GM19395 (cell line): ENCODE measurements at regions not wholly inside any gene's neighbourhood (a gene's known extent, or its start where the extent isn't known, plus 50 kb on each side); places are given as distances from the start of the nearest gene placed in this dataset.

Experiments
- ATAC-seq: cut with Tn5 transposase; IDR thresholded peaks from one replicate; pipeline ENCODE4 v1.9.1; 2021; ENCODE audit warnings: mild to moderate bottlenecking, moderate library complexity; ENCODE audit not compliant: unreplicated experiment

DNA sequence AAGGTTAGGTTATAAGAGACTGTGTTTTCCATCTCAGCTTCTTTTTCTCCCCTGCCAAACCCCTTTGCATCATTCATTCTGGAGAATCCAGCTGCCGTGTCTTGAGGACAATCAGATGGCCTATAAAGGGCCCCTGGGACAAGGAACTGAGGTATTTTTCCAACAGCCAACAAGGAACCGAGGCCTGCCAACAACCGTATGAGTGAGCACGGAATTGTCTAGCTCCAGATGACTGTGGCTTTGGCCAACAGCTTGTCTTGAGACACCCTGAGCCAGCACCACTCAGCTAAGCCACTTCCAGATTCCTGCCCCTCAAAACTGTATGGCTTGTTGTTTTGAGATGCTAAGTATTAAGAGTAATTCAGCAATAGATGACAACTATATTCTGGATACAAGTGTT, 433.7 kb upstream of the HSF2 start:
- ATAC-seq = no peak

- no peak for ATAC-seq
Measured at GRCh38 chr6:121967631-121968030, 431.8 kb upstream of the HSF2 start.

DNA sequence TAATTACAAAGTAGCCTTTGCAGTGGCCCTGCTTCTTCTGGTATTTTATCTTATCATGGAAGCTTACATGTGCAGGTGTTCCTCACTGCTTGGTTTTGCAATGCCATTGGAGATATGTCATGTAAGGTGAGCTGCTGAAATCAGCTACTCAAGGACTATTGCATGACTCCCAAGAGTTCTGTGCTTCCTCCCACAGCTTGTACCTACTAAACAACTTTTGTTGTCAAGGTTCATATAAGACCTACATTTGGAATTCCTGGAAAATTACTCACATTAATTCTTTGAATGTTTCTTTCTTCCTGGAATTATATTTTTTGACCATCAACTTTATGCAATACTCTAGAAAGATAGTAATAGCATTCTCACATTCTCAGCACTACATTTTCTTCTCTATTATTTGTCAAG, 427.5 kb upstream of the HSF2 start:
- ATAC-seq = no peak

DNA sequence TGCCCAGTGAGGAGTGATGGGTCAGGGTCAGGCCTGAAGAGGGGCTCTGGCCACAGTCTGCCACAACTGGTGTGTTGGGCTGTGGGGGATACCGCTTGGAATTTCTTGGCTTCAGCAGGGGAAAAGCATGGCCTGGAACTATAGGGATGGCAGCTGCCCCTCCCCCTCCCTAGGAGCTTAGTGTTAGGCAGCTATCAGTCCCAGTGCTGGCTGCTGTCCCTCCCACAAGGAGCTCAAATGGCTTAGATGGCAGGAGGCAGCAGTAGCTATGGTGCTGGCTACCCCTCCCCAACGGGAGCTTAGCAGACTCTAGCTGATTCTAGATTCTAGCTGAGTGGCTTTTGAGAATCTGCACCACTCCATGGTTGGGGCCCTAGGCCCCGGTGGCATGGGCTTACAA, 414.5 kb upstream of the HSF2 start:
- no peak for ATAC-seq

GRCh38 chr6:121993362-121993761, 406.1 kb upstream of the HSF2 start:
- ATAC-seq = no peak

DNA sequence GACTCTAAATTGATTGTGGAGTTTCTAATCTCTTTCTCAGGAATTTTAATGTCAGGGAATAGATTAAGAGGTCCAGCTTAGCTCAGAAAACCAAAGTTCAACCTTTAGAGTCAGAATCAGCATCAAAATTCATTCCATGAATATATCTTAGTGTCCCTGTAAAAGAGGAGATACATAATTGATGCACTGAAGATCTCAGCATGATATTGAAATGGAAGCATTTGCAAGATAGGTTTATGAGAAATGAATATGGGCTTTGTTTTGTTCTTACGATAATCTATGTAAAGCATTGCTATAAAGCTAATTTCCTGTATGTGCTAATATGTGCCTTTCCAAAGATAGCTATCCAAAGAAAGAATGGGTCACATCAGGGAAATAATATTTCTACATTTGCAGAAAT, 404.5 kb upstream of the HSF2 start:
- ATAC-seq = no peak

DNA sequence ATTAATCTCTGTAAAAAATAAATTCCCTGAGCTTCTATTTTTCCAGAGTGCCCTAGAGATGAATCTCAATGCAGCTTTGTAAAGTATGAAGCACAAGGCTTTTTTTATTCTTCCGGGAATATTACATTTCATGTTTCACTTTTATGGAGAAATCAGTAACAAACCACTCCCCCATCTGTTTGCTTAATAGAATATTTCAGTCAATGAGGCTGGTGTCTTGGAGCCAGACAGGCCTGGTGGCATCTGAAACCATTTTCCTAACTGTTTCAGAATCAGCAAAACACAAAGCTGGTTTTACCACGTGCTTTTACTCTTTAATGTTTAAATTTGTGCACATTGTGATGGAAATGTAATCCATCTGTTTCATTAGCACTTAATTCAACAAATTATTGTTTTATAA, 400.8 kb upstream of the HSF2 start:
- ATAC-seq = no peak

- ATAC-seq = no peak
Measured at GRCh38 chr6:121999456-122000065, 399.9 kb upstream of the HSF2 start.

- ATAC-seq = no peak
Measured at GRCh38 chr6:122005661-122006060, 393.8 kb upstream of the HSF2 start.

- ATAC-seq = no peak
Measured at GRCh38 chr6:122007339-122007738, 392.1 kb upstream of the HSF2 start.

GRCh38 chr6:122008101-122008999, 391.1 kb upstream of the HSF2 start:
- ATAC-seq = no peak

DNA sequence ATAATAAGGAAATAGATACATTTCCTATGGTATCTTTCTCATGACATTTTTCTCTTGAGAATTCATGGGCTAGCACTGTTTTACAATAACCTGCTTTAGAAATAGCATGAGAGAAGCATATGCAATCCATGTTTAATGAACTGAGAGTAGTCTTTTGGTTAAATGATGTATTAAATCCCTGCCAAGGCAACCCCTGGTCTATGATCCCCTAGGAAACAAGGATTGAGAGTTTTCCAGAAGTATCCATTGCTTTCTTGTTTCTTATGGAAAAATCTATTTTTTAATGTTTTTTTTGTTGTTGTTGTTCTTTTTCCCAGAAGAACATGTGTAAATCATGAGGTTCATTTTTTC, 390.5 kb upstream of the HSF2 start:
- ATAC-seq = no peak

DNA sequence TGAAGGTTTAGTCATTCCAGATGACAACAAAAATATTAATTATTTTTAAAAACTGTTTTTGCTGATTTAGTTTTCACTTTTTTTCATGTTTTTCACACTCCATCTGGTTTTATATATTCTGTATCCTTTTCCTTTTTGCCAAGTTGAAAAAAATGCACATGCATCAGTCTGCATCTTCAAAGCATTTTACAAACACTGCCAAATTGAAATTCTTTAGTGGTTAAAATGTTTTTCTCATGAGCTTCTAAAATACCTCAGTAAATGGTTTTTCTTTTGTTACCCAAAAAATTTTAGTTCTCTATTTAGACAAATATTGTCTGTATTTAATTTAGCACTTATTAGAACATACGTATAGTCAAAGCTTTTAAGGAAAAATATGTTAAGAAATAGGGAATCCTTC, 386.9 kb upstream of the HSF2 start:
- no peak for ATAC-seq

DNA sequence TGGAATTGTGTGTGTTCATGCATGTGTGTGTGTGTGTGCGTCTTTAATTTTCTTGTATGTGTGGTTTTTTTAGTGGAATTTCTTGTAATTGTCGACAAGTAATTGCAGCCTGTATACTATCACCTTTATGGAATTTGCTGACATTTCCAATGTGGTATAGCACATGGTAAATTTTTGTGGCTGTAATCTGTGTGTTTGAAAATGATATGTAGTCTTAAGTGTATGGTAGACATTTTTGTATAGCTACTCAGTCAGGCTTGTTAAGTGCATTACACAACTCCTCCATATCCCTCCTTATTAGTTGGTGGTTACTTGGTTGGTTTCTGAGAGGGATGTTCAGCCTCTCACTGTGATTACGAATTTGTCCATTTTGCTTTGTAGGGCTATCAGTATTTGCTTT, 384.5 kb upstream of the HSF2 start:
- no peak for ATAC-seq

DNA sequence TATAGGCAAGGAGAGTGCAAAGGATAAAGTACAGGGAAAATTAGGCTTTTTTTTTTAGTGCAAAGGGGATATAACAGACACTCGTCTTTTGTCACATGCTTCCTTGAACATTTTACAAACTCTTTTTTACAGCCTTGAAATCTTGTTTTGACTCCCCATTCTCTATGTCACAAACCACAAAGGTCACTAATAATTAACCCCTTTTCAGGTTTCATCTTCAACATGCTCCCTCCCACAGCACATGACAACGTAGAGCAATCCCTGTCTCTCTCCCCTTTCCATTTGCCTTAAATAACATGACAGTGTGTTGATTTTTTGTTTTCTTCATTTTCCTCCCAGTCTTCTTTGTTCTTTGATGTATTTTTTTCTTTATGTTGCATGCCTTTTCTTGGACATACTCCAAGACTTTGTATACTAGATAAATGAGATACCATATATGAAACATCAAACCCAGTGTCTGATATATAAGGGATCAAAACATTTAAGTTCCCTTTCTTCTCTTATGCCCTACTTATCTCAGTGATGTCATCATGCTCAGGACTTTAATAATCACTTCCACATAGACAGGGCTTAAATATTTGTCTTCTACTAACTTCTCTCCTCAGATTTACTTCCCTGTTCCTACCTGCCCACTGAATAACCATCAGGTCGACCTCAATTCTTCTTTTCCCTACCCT, 378.7 kb upstream of the HSF2 start:
- peak; percentile 98 for ATAC-seq

- ATAC-seq = no peak
Measured at GRCh38 chr6:122025104-122025503, 374.3 kb upstream of the HSF2 start.

- ATAC-seq = no peak
Measured at GRCh38 chr6:122026582-122027369, 372.7 kb upstream of the HSF2 start.

DNA sequence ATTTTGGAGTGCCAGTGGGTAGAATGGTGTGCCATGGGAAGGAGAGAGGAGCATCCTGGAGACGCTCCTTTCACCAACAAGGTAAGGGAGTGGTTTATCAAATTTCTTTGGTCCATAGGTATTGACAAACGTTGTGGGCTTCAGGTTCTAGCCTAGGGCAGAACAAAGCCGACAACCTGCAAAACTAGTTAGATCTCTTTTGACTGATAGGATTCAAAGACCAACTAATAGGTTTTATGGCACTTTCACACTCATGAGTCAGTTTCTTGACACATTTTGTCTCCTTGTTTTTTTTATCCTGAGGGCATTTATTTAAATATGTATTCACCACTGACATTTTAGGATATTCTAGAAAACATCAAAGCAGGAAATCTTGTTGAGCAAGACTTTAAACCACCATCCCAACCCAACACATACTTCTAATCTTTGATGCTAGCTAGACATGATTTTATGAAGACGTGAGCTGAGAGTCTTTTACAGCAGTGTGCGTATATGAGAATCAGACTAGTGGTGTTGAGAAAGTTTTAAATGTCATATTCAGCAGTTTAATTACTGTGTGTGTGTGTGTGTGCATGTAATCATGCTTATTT, 370.4 kb upstream of the HSF2 start:
- ATAC-seq = no peak

GRCh38 chr6:122033564-122034181, 365.8 kb upstream of the HSF2 start:
- ATAC-seq = peak; percentile 96

DNA sequence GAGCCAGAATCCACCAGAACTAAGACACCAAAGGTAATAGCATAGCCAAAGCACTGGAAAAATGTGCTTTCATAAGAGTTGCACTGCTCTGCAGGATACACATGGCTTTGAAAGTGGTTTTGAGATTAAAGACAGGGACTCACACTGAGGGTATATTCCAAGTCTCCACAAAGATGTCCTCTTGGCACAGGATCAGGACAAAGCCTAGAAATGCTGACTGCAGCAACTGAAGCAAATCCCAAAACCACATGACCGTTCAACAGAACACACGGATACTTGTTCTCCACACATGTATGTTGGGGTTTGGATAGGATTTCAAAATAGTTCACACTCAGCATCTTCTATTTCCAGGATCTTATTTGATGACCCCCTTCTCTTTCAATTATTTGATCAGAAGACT, 364.3 kb upstream of the HSF2 start:
- ATAC-seq = no peak
